CD4-positive, alpha-beta memory T cell (primary cell): ENCODE measurements at regions not wholly inside any gene's neighbourhood (a gene's known extent, or its start where the extent isn't known, plus 50 kb on each side); places are given as distances from the start of the nearest gene placed in this dataset.

Experiments used
- CTCF ChIA-PET: fragments of 350-600 bp; sonication (Branson Sonifier 250); formaldehyde crosslinking; loops from one replicate; lab custom pipeline; 2021; ENCODE audit warnings: inconsistent platforms; ENCODE audit not compliant: partially characterized antibody; lab: Charles Lee
- POLR2A ChIA-PET: fragments of 350-600 bp; sonication (Branson Sonifier 250); formaldehyde crosslinking; loops from one replicate; lab custom pipeline; 2021; ENCODE audit not compliant: partially characterized antibody; lab: Charles Lee
- DNase-seq, 5 donors: peaks; one replicate each; pipeline versions ENCODE4 v3.0.0 to v3.0.0-alpha.2; 2020 to 2022; ENCODE audit warnings: mixed read lengths in 1 of 5
- H3K27ac ChIP-seq: one replicate; pipeline ENCODE4 v1.7.0; 2013; ENCODE audit warnings: low read depth, low read length
- H3K27me3 ChIP-seq: 2 replicates; pipeline ENCODE4 v1.7.0; 2013; ENCODE audit warnings: mild to moderate bottlenecking, low read length, moderate library complexity; ENCODE audit not compliant: insufficient read depth
- H3K36me3 ChIP-seq: 2 replicates; pipeline ENCODE4 v1.7.0; 2013; ENCODE audit warnings: mild to moderate bottlenecking, low read length, moderate library complexity; ENCODE audit not compliant: insufficient read depth
- H3K4me1 ChIP-seq: 2 replicates; pipeline ENCODE4 v1.7.0; 2013; ENCODE audit warnings: mild to moderate bottlenecking, low read length, moderate library complexity; ENCODE audit not compliant: insufficient read depth
- H3K4me3 ChIP-seq, 2 donors: one replicate each; pipeline ENCODE4 v1.7.0; 2013; ENCODE audit warnings: low read length in 2 of 2, mild to moderate bottlenecking in 1 of 2
- H3K9me3 ChIP-seq, 2 donors: one replicate each; pipeline ENCODE4 v1.7.0; 2013; ENCODE audit warnings: low read length in 2 of 2, control low read depth in 1 of 2; ENCODE audit not compliant: control insufficient read depth in 1 of 2
- H3K27ac Mint-ChIP-seq, 7 donors: one replicate each; pipeline ENCODE4 v1.8.0; 2020 to 2021; ENCODE audit warnings: mixed read lengths in 7 of 7, mild to moderate bottlenecking in 6 of 7, inconsistent platforms in 3 of 7, moderate library complexity in 3 of 7
- H3K27me3 Mint-ChIP-seq, 2 donors: one replicate each; pipeline ENCODE4 v1.8.0; 2020 to 2021; ENCODE audit warnings: mixed read lengths in 2 of 2
- H3K36me3 Mint-ChIP-seq, 2 donors: one replicate each; pipeline ENCODE4 v1.8.0; 2020 to 2021; ENCODE audit warnings: mixed read lengths in 2 of 2, inconsistent platforms in 1 of 2, mild to moderate bottlenecking in 1 of 2
- H3K4me1 Mint-ChIP-seq, 4 donors: one replicate each; pipeline ENCODE4 v1.8.0; 2020 to 2021; ENCODE audit warnings: mixed read lengths in 4 of 4, mild to moderate bottlenecking in 1 of 4
- H3K4me3 Mint-ChIP-seq, 8 donors: one replicate each; pipeline ENCODE4 v1.8.0; 2020 to 2021; ENCODE audit warnings: mixed read lengths in 8 of 8, mild to moderate bottlenecking in 7 of 8, moderate library complexity in 6 of 8, inconsistent platforms in 3 of 8
- H3K9me3 Mint-ChIP-seq, 8 donors: one replicate each; pipeline ENCODE4 v1.8.0; 2020 to 2021; ENCODE audit warnings: mixed read lengths in 8 of 8, mild to moderate bottlenecking in 5 of 8, inconsistent platforms in 3 of 8, moderate library complexity in 1 of 8
- intact Hi-C: fragments of 100-400 bp; cut with micrococcal nuclease; formaldehyde crosslinking; loops from one replicate; pipeline ENCODE4 v1.15.1; 2023

DNA sequence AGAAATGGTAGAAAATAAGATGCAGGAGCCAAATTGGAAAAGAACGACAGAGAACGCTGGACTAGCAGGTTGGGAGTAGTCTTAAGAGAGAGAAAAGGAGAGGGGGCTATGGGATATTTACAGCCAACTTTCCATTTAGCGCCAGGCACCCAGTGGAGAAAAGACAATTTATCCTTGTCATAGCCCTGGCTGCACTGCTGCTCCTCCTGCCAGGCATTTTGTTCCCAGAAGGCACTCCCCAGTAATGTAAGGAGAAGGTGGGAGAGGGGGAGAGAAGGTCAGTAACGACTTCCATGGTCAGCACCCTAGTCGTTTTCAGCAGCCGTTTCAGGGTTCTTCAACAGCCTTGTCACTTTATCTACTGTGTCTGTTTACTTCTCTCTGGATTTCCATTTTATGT lies 159.0 kb downstream of the TRMT11 start:
- H3K4me1 Mint-ChIP-seq, result no peaks in the 10 kb centered on the region
- ChIA-PET POLR2A (no interaction called here), CTCF (no interaction called here)
- intact Hi-C loops, result no loop called here
- no peaks in the 10 kb centered on the region for H3K9me3 ChIP-seq
- no peak overlapping the region for H3K27ac ChIP-seq
- H3K9me3 Mint-ChIP-seq, result peaks cover 0 to 2% (median 0%) of the 10 kb centered on the region in 8 donors
- H3K36me3 Mint-ChIP-seq, result peaks cover 0 to 5% of the 10 kb centered on the region in 2 donors
- peak overlapping the region in 1 of 7 donors; percentile 7 for H3K27ac Mint-ChIP-seq
- no peaks in the 10 kb centered on the region for H3K36me3 ChIP-seq
- no peaks in the 10 kb centered on the region for H3K27me3 ChIP-seq
- H3K4me1 ChIP-seq, result no peaks in the 10 kb centered on the region
- no peak overlapping the region for H3K4me3 Mint-ChIP-seq
- DNase-seq, result no peak
- H3K27me3 Mint-ChIP-seq, result peaks cover 0 to 2% of the 10 kb centered on the region in 2 donors
- no peak overlapping the region for H3K4me3 ChIP-seq

DNA sequence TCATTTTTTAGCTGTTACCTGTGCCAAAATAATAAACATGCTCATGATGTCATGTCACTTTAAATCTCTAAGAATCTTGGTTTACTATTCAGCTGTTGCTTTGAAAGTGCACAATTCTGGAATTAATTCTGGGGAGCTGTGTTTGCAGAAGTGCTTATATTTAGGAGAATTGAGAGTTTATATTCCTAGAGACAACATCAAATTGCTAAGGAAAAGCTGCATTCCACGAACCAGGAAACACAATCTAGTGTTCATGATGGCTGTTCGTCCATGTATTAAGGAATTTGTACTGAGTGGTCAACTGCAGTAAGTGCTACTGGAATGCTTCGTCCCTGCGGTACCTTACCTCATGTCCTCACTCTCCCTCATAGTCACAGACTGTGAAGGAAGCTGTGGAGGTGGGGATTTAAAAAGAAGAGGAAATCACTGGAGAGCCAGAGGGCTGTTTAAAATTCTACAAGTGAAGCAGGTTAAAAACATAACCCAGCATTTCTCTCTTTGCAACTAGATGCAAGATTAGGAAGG lies 161.0 kb downstream of the TRMT11 start:
- no peak for DNase-seq
- POLR2A ChIA-PET, result no interaction called here
- H3K27me3 Mint-ChIP-seq, result peaks cover 0 to 2% of the 10 kb centered on the region in 2 donors
- no peak overlapping the region for H3K27ac Mint-ChIP-seq
- H3K4me1 Mint-ChIP-seq, result no peaks in the 10 kb centered on the region
- H3K4me3 Mint-ChIP-seq, result no peak overlapping the region
- peaks cover 0 to 5% of the 10 kb centered on the region in 2 donors for H3K36me3 Mint-ChIP-seq
- Histone ChIP-seq H3K9me3 (no peaks in the 10 kb centered on the region), H3K27me3 (no peaks in the 10 kb centered on the region), H3K36me3 (no peaks in the 10 kb centered on the region), H3K4me3 (no peak overlapping the region), H3K27ac (no peak overlapping the region), H3K4me1 (no peaks in the 10 kb centered on the region)
- intact Hi-C loops, result no loop called here
- CTCF ChIA-PET, result no interaction called here
- peaks cover 0 to 2% (median 0%) of the 10 kb centered on the region in 8 donors for H3K9me3 Mint-ChIP-seq

- Histone ChIP-seq H3K27me3 (no peaks in the 10 kb centered on the region), H3K27ac (no peak overlapping the region), H3K4me3 (no peak overlapping the region), H3K4me1 (no peaks in the 10 kb centered on the region), H3K36me3 (no peaks in the 10 kb centered on the region), H3K9me3 (no peaks in the 10 kb centered on the region)
- intact Hi-C loops, result no loop called here
- POLR2A ChIA-PET, result no interaction called here
- CTCF ChIA-PET, result no interaction called here
- no peaks in the 10 kb centered on the region for H3K4me1 Mint-ChIP-seq
- peaks cover 0 to 2% of the 10 kb centered on the region in 2 donors for H3K27me3 Mint-ChIP-seq
- DNase-seq, result no peak
- no peak overlapping the region for H3K27ac Mint-ChIP-seq
- peaks cover 0 to 5% of the 10 kb centered on the region in 2 donors for H3K36me3 Mint-ChIP-seq
- no peak overlapping the region for H3K4me3 Mint-ChIP-seq
- H3K9me3 Mint-ChIP-seq, result peaks cover 0 to 2% (median 0%) of the 10 kb centered on the region in 8 donors
These were observed 162.5 kb downstream of the TRMT11 start for GRCh38 chr6:126148853-126149252.

DNA sequence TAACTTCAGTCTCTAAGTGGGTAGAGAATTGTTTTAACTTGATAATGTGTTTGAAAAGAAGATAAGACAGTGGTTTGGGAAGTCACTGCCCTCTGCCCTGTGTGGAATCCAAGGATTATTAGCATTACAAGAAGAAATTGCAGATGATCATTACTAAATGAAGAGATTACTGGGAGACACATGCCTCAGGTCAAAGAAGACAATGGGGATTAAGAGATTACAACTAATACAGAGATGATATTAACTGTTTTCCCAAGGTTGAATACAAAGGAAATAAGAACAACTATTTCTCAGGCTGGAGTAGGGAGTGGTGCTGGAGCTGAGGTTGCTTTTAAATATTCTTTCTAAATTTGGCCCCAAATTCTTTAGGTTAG lies 166.0 kb downstream of the TRMT11 start:
- no peaks in the 10 kb centered on the region for H3K4me1 Mint-ChIP-seq
- H3K27ac ChIP-seq, result no peak overlapping the region
- no peaks in the 10 kb centered on the region for H3K27me3 Mint-ChIP-seq
- H3K9me3 Mint-ChIP-seq, result peaks cover 0 to 2% (median 0%) of the 10 kb centered on the region in 8 donors
- H3K4me1 ChIP-seq, result no peaks in the 10 kb centered on the region
- H3K27me3 ChIP-seq, result no peaks in the 10 kb centered on the region
- no peaks in the 10 kb centered on the region for H3K36me3 ChIP-seq
- no peaks in the 10 kb centered on the region for H3K9me3 ChIP-seq
- DNase-seq, result no peak
- intact Hi-C loops, result no loop called here
- POLR2A ChIA-PET, result no interaction called here
- no peak overlapping the region for H3K27ac Mint-ChIP-seq
- H3K4me3 Mint-ChIP-seq, result no peak overlapping the region
- no peak overlapping the region for H3K4me3 ChIP-seq
- H3K36me3 Mint-ChIP-seq, result peaks cover 0 to 5% of the 10 kb centered on the region in 2 donors
- CTCF ChIA-PET, result no interaction called here

GRCh38 chr6:126153661-126154060 lies 167.3 kb downstream of the TRMT11 start:
- Histone ChIP-seq H3K9me3 (no peaks in the 10 kb centered on the region), H3K4me3 (no peak overlapping the region), H3K36me3 (no peaks in the 10 kb centered on the region), H3K4me1 (no peaks in the 10 kb centered on the region), H3K27me3 (no peaks in the 10 kb centered on the region), H3K27ac (no peak overlapping the region)
- H3K9me3 Mint-ChIP-seq, result peaks cover 0 to 2% (median 0%) of the 10 kb centered on the region in 8 donors
- no peak for DNase-seq
- no peaks in the 10 kb centered on the region for H3K4me1 Mint-ChIP-seq
- ChIA-PET CTCF (no interaction called here), POLR2A (no interaction called here)
- intact Hi-C loops, result no loop called here
- H3K27ac Mint-ChIP-seq, result no peak overlapping the region
- no peaks in the 10 kb centered on the region for H3K27me3 Mint-ChIP-seq
- no peaks in the 10 kb centered on the region for H3K36me3 Mint-ChIP-seq
- no peak overlapping the region for H3K4me3 Mint-ChIP-seq

GRCh38 chr6:126156973-126157372 lies 170.6 kb downstream of the TRMT11 start:
- Histone ChIP-seq H3K27ac (no peak overlapping the region), H3K4me1 (no peaks in the 10 kb centered on the region), H3K4me3 (no peak overlapping the region), H3K27me3 (no peaks in the 10 kb centered on the region), H3K36me3 (no peaks in the 10 kb centered on the region), H3K9me3 (no peaks in the 10 kb centered on the region)
- CTCF ChIA-PET, result no interaction called here
- no peak overlapping the region for H3K27ac Mint-ChIP-seq
- POLR2A ChIA-PET, result no interaction called here
- intact Hi-C loops, result no loop called here
- no peaks in the 10 kb centered on the region for H3K9me3 Mint-ChIP-seq
- H3K4me3 Mint-ChIP-seq, result no peak overlapping the region
- no peaks in the 10 kb centered on the region for H3K4me1 Mint-ChIP-seq
- DNase-seq, result no peak
- no peaks in the 10 kb centered on the region for H3K36me3 Mint-ChIP-seq
- no peaks in the 10 kb centered on the region for H3K27me3 Mint-ChIP-seq

DNA sequence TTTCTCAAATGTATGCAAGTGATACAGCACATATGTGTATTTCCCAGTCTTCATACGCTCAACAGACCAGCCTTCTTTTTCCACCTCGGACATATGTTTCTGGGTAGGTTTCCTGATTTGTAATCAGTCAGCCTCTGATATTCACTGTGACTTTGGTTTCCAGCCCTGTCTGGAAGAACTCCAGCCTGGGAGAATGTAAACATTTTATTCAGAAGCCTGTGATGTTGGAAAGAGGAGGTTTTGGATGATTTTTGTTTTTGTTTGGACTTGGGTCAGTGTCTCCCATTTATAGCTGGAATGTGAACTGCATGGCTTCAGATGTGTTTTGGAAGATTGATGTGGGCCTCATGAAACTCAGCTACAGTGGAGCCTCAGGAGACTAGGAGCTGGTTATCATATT lies 172.2 kb upstream of the CENPW start:
- H3K9me3 Mint-ChIP-seq, result peaks cover 0 to 29% (median 19%) of the 10 kb centered on the region in 8 donors
- ChIA-PET POLR2A (no interaction called here), CTCF (interaction anchor here (1.2 kb wide), 1 partner anchor 10 kb away, joined by 6 read pairs; no protein-coding TSS in a partner anchor)
- no peaks in the 10 kb centered on the region for H3K4me1 ChIP-seq
- intact Hi-C loops, result no loop called here
- H3K4me1 Mint-ChIP-seq, result peaks cover 0 to 6% (median 5%) of the 10 kb centered on the region in 4 donors
- H3K4me3 ChIP-seq, result no peak overlapping the region
- no peaks in the 10 kb centered on the region for H3K9me3 ChIP-seq
- H3K27me3 Mint-ChIP-seq, result no peaks in the 10 kb centered on the region
- H3K27me3 ChIP-seq, result no peaks in the 10 kb centered on the region
- H3K4me3 Mint-ChIP-seq, result no peak overlapping the region
- no peak overlapping the region for H3K27ac ChIP-seq
- H3K36me3 ChIP-seq, result no peaks in the 10 kb centered on the region
- peaks cover 5 to 10% of the 10 kb centered on the region in 2 donors for H3K36me3 Mint-ChIP-seq
- no peak for DNase-seq
- no peak overlapping the region for H3K27ac Mint-ChIP-seq
